HepG2 (cell line): ENCODE measurements at regions not wholly inside any gene's neighbourhood (a gene's known extent, or its start where the extent isn't known, plus 50 kb on each side); places are given as distances from the start of the nearest gene placed in this dataset.

Source experiments
- BCL6 ChIP-seq: IDR thresholded peaks from 2 replicates; pipeline ENCODE4 v1.6.1; 2016; ENCODE audit warnings: missing genetic modification reagents, missing compliant biosample characterization
- TF ChIP-seq, protein P1 (sequence below): sonication (generic); formaldehyde crosslinking; IDR thresholded peaks from 2 replicates; pipeline ENCODE4 v1.4.0; 2020; ENCODE audit warnings: missing genetic modification reagents, borderline replicate concordance

DNA sequence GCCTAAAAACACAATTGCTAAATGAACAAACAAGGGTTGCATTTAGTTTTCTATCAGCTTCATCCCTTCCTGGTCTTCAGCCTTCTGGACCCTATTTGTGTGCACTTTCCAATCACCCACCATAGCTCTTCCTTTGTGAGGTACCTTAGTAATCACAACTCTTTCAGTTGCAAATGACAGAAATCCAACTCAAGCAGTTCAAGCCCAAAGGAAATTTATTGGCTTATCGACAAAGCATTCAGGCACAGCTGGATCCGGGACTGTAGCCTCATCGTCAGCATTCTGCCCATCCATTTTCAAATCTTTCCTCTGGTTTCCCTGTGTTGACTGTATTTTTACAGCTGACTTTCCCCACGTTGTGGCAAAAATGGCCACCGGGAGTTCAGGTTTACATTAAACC is 148.6 kb upstream of the VASH1 start:
- TF ChIP-seq, protein P1, sequence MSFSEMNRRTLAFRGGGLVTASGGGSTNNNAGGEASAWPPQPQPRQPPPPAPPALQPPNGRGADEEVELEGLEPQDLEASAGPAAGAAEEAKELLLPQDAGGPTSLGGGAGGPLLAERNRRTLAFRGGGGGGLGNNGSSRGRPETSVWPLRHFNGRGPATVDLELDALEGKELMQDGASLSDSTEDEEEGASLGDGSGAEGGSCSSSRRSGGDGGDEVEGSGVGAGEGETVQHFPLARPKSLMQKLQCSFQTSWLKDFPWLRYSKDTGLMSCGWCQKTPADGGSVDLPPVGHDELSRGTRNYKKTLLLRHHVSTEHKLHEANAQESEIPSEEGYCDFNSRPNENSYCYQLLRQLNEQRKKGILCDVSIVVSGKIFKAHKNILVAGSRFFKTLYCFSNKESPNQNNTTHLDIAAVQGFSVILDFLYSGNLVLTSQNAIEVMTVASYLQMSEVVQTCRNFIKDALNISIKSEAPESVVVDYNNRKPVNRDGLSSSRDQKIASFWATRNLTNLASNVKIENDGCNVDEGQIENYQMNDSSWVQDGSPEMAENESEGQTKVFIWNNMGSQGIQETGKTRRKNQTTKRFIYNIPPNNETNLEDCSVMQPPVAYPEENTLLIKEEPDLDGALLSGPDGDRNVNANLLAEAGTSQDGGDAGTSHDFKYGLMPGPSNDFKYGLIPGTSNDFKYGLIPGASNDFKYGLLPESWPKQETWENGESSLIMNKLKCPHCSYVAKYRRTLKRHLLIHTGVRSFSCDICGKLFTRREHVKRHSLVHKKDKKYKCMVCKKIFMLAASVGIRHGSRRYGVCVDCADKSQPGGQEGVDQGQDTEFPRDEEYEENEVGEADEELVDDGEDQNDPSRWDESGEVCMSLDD (CRISPR knock-in tag): no peak
- TF ChIP-seq BCL6 (CRISPR knock-in tag): no peak
